ENCODE measurements at regions not wholly inside any gene's neighbourhood (a gene's known extent, or its start where the extent isn't known, plus 50 kb on each side); places are given as distances from the start of the nearest gene placed in this dataset.

DNA sequence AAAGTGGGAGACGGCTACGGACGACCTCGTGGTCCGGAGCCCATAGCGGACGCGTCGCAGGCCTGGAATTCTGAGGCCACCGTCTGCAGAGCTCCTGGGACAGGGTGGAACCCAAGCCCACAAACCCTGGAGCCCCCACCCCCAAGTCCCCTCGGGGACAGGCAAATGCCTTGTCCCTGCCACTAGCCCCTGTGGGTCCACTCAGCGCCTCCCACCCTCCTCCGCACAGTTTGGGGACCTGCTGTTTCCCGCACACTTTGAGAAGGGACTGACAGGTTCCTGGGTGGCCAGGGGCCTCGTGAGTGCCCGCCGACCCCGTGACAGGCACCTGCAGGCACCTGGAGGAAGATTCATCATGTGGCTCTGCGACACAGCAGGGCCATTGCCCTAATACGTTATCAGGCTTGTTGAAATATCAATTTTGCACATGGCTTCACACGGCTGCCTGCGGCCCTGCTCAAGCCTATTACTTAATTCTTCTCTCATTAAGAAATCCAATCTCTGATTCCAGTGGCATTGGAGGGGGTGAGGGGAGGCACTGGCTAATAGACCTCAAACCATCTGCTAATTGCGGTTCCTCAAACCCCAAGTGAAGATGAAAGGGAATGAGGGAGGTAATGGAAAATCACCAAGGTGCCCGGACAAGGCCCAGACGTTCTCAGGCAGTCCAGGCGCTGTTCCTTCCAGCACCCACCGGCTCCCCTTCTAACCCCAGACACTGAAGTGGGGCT is 672.5 kb downstream of the BRD1 start:
- TF ChIP-seq, protein P1, sequence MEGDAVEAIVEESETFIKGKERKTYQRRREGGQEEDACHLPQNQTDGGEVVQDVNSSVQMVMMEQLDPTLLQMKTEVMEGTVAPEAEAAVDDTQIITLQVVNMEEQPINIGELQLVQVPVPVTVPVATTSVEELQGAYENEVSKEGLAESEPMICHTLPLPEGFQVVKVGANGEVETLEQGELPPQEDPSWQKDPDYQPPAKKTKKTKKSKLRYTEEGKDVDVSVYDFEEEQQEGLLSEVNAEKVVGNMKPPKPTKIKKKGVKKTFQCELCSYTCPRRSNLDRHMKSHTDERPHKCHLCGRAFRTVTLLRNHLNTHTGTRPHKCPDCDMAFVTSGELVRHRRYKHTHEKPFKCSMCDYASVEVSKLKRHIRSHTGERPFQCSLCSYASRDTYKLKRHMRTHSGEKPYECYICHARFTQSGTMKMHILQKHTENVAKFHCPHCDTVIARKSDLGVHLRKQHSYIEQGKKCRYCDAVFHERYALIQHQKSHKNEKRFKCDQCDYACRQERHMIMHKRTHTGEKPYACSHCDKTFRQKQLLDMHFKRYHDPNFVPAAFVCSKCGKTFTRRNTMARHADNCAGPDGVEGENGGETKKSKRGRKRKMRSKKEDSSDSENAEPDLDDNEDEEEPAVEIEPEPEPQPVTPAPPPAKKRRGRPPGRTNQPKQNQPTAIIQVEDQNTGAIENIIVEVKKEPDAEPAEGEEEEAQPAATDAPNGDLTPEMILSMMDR (IDR thresholded peaks at IDR 0.05; ENCODE audit: low read depth, low read length), result no peak
- no peak for TF ChIP-seq POLR2A (IDR thresholded peaks at IDR 0.05; ENCODE audit: extremely low read depth, insufficient read length)
- TF ChIP-seq, protein P2, sequence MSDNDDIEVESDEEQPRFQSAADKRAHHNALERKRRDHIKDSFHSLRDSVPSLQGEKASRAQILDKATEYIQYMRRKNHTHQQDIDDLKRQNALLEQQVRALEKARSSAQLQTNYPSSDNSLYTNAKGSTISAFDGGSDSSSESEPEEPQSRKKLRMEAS (IDR thresholded peaks at IDR 0.05; ENCODE audit: low read depth, low read length), result no peak
- no peak for TF ChIP-seq MYC (IDR thresholded peaks at IDR 0.05; ENCODE audit: low read depth, low read length)

Measured in NB4 (cell line).